ENCODE measurements at regions not wholly inside any gene's neighbourhood (a gene's known extent, or its start where the extent isn't known, plus 50 kb on each side); places are given as distances from the start of the nearest gene placed in this dataset.

GRCh38 chr22:48434868-48435250, 1392.8 kb downstream of the BRD1 start:
- no peak for TF ChIP-seq POLR2A (IDR thresholded peaks at IDR 0.05)
- TF ChIP-seq CTCF (IDR thresholded peaks at IDR 0.05), result no peak

Data from esophagus squamous epithelium (tissue), 4 donors.